Motor neuron (in vitro differentiated cells): ENCODE measurements at regions not wholly inside any gene's neighbourhood (a gene's known extent, or its start where the extent isn't known, plus 50 kb on each side); places are given as distances from the start of the nearest gene placed in this dataset.
"Not testable (repeated sequence)": the region's sequence is repeated elsewhere in the genome, so short reads cannot be mapped to it uniquely, and the experiment has no call there.

ENCODE experiments used
- ATAC-seq, 8 experiments: fragments of 200-7000 bp; cut with Tn5 transposase; replicated peaks in 6 of 8; 2 replicates each; pipeline ENCODE4 v1.8.0; 2021; ENCODE audit warnings: mild to moderate bottlenecking in 8 of 8, moderate library complexity in 8 of 8
- H3K27ac ChIP-seq, 2 donors: fragments of 250-450 bp; sonication (Bioruptor Pico); 2 replicates each; pipeline ENCODE4 v1.9.0; 2021; ENCODE audit warnings: antibody characterized with exemption in 2 of 2, mild to moderate bottlenecking in 2 of 2, moderate library complexity in 1 of 2
- H3K4me1 ChIP-seq, 2 donors: fragments of 250-450 bp; sonication (Bioruptor Pico); replicated peaks in 1 of 2; 2 replicates each; pipeline ENCODE4 v1.6.1; 2021; ENCODE audit warnings: antibody characterized with exemption in 2 of 2, mild to moderate bottlenecking in 2 of 2, moderate library complexity in 1 of 2
- H3K4me3 ChIP-seq, 5 donors: fragments of 250-450 bp; sonication (Bioruptor Pico); 2 replicates each; pipeline ENCODE4 v1.9.0; 2021; ENCODE audit warnings: antibody characterized with exemption in 5 of 5, mild to moderate bottlenecking in 5 of 5, moderate library complexity in 4 of 5
- WGBS, 10 experiments: fragments of 450-650 bp; shearing (Covaris generic); methylation state at CpG; one replicate each; pipeline ENCODE4 v1.0.0; 2022; 5-methylcytosine and 5-hydroxymethylcytosine counted together
- in situ Hi-C, 9 experiments: fragments of 400-800 bp; cut with MboI; loops; one replicate each; pipeline ENCODE4 v1.15.0; 2021; ENCODE audit warnings: low sequenced_read_pairs in 9 of 9, low pct_unique_long_range_greater_than_20kb in 2 of 9; ENCODE audit not compliant: unreplicated experiment in 9 of 9

GRCh38 chr2:224182498-224182897 lies 143.4 kb upstream of the SERPINE2 start:
- Histone ChIP-seq H3K27ac (no peak overlapping the region), H3K4me1 (peaks cover 5 to 7% of the 10 kb centered on the region in 2 donors), H3K4me3 (no peak overlapping the region)
- in situ Hi-C loops: no loop called here
- no peak for ATAC-seq
- WGBS, 10 experiments: 57 to 100% (median 87%) methylated on average over 1 to 3 of the region's 3 CpGs; no CpG with 5 or more reads in 3 of the 10 experiments

GRCh38 chr2:224181534-224182155 lies 142.6 kb upstream of the SERPINE2 start:
- ATAC-seq: no peak
- 64 to 100% (median 78%) methylated on average over 1 to 6 of the region's 6 CpGs; no CpG with 5 or more reads in 2 of the 10 experiments for WGBS, 10 experiments
- in situ Hi-C loops: no loop called here

GRCh38 chr2:224180810-224181209 lies 141.7 kb upstream of the SERPINE2 start:
- Histone ChIP-seq H3K27ac (no peak overlapping the region), H3K4me3 (no peak overlapping the region), H3K4me1 (peaks cover 5 to 7% of the 10 kb centered on the region in 2 donors)
- in situ Hi-C loops: no loop called here
- WGBS, 10 experiments: 50 to 100% (median 70%) methylated on average over 1 to 3 of the region's 4 CpGs; no CpG with 5 or more reads in 1 of the 10 experiments
- no peak for ATAC-seq

More at GRCh38 chr2:224181534-224182155, 142.6 kb upstream of the SERPINE2 start:
- H3K4me3 ChIP-seq: no peak overlapping the region
- peaks cover 5 to 7% of the 10 kb centered on the region in 2 donors for H3K4me1 ChIP-seq
- H3K27ac ChIP-seq: no peak overlapping the region

- H3K27ac ChIP-seq: no peak overlapping the region
- H3K4me1 ChIP-seq: peaks cover 5 to 9% of the 10 kb centered on the region in 2 donors
- 13 to 78% (median 28%) methylated on average over 2 to 4 of the region's 4 CpGs for WGBS, 10 experiments
- in situ Hi-C loops: no loop called here
- peak; percentile 61 to 96 (median 73) for ATAC-seq
- no peak overlapping the region for H3K4me3 ChIP-seq
Observed at GRCh38 chr2:224178056-224178455, 139.0 kb upstream of the SERPINE2 start.

- no peak overlapping the region for H3K27ac ChIP-seq
- in situ Hi-C loops: no loop called here
- ATAC-seq: no peak
- WGBS, 10 experiments: 60 to 100% (median 80%) methylated on average over 1 of the region's 2 CpGs; no CpG with 5 or more reads in 7 of the 10 experiments
- no peak overlapping the region for H3K4me3 ChIP-seq
- H3K4me1 ChIP-seq: peaks cover 5 to 9% of the 10 kb centered on the region in 2 donors
Observed at GRCh38 chr2:224175538-224175937, 136.5 kb upstream of the SERPINE2 start.

GRCh38 chr2:224174990-224175389 lies 135.9 kb upstream of the SERPINE2 start:
- Histone ChIP-seq H3K4me1 (peaks cover 5 to 9% of the 10 kb centered on the region in 2 donors), H3K27ac (no peak overlapping the region), H3K4me3 (no peak overlapping the region)
- in situ Hi-C loops: no loop called here
- no peak for ATAC-seq
- WGBS, 10 experiments: 79 to 100% (median 90%) methylated on average over 1 to 5 of the region's 5 CpGs; no CpG with 5 or more reads in 1 of the 10 experiments

GRCh38 chr2:224174521-224174920 lies 135.4 kb upstream of the SERPINE2 start:
- WGBS, 10 experiments: 17 to 71% (median 50%) methylated on average over 1 of the region's 1 CpG; no CpG with 5 or more reads in 3 of the 10 experiments
- ATAC-seq: no peak
- in situ Hi-C loops: no loop called here

GRCh38 chr2:224173933-224174332 lies 134.8 kb upstream of the SERPINE2 start:
- in situ Hi-C loops: no loop called here
- no peak overlapping the region for H3K27ac ChIP-seq
- H3K4me3 ChIP-seq: no peak overlapping the region
- peaks cover 5 to 9% of the 10 kb centered on the region in 2 donors for H3K4me1 ChIP-seq
- 10 to 100% (median 65%) methylated on average over 1 to 3 of the region's 3 CpGs; no CpG with 5 or more reads in 1 of the 10 experiments for WGBS, 10 experiments
- no peak for ATAC-seq

More at GRCh38 chr2:224174521-224174920, 135.4 kb upstream of the SERPINE2 start:
- H3K4me3 ChIP-seq: no peak overlapping the region
- no peak overlapping the region for H3K27ac ChIP-seq
- H3K4me1 ChIP-seq: peaks cover 5 to 9% of the 10 kb centered on the region in 2 donors

- H3K4me3 ChIP-seq: no peak overlapping the region
- no peak overlapping the region for H3K27ac ChIP-seq
- in situ Hi-C loops: no loop called here
- H3K4me1 ChIP-seq: peaks cover 5% of the 10 kb centered on the region in 2 donors
- peak in 1 of 8 experiments; percentile 44 for ATAC-seq
Observed at GRCh38 chr2:224173210-224173609, 134.1 kb upstream of the SERPINE2 start.

GRCh38 chr2:224171226-224171625 lies 132.1 kb upstream of the SERPINE2 start:
- WGBS, 10 experiments: 29 to 100% (median 85%) methylated on average over 1 to 2 of the region's 3 CpGs; no CpG with 5 or more reads in 4 of the 10 experiments
- peaks cover 0 to 2% of the 10 kb centered on the region in 2 donors for H3K4me1 ChIP-seq
- no peak overlapping the region for H3K4me3 ChIP-seq
- H3K27ac ChIP-seq: no peak overlapping the region
- no peak for ATAC-seq
- in situ Hi-C loops: no loop called here

GRCh38 chr2:224169847-224170246 lies 130.8 kb upstream of the SERPINE2 start:
- ATAC-seq: no peak
- 73 to 100% (median 83%) methylated on average over 1 to 8 of the region's 8 CpGs; no CpG with 5 or more reads in 1 of the 10 experiments for WGBS, 10 experiments
- in situ Hi-C loops: no loop called here
- peaks cover 0 to 2% of the 10 kb centered on the region in 2 donors for H3K4me1 ChIP-seq
- H3K4me3 ChIP-seq: no peak overlapping the region
- no peak overlapping the region for H3K27ac ChIP-seq

GRCh38 chr2:224167781-224168180 lies 128.7 kb upstream of the SERPINE2 start:
- H3K4me3 ChIP-seq, H3K4me1 ChIP-seq, H3K27ac ChIP-seq, in situ Hi-C loops, ATAC-seq: not testable (repeated sequence)

- ATAC-seq: no peak
Observed at GRCh38 chr2:224166654-224167053, 127.6 kb upstream of the SERPINE2 start.

GRCh38 chr2:224165901-224166319 lies 126.8 kb upstream of the SERPINE2 start:
- Histone ChIP-seq H3K4me1 (peaks cover 0 to 2% of the 10 kb centered on the region in 2 donors), H3K27ac (no peak overlapping the region), H3K4me3 (no peak overlapping the region)
- 0 to 100% (median 54%) methylated on average over 1 to 2 of the region's 2 CpGs; no CpG with 5 or more reads in 2 of the 10 experiments for WGBS, 10 experiments
- in situ Hi-C loops: no loop called here
- ATAC-seq: no peak

More at GRCh38 chr2:224166654-224167053, 127.6 kb upstream of the SERPINE2 start:
- Histone ChIP-seq H3K4me1 (peaks cover 0 to 2% of the 10 kb centered on the region in 2 donors), H3K27ac (no peak overlapping the region), H3K4me3 (no peak overlapping the region)
- in situ Hi-C loops: no loop called here
- WGBS, 10 experiments: 79 to 100% (median 90%) methylated on average over 1 to 2 of the region's 2 CpGs; no CpG with 5 or more reads in 1 of the 10 experiments
